ENCODE measurements at regions not wholly inside any gene's neighbourhood (a gene's known extent, or its start where the extent isn't known, plus 50 kb on each side); places are given as distances from the start of the nearest gene placed in this dataset.
"Not testable (repeated sequence)": the region's sequence is repeated elsewhere in the genome, so short reads cannot be mapped to it uniquely, and the experiment has no call there.

GRCh38 chr6:11443125-11443524 lies 94.4 kb upstream of the TMEM170B start:
- TF ChIP-seq CTCF (conservative IDR thresholded peaks at IDR 0.05; ENCODE audit: low read depth, low read length); POLR2A (IDR thresholded peaks at IDR 0.05; ENCODE audit: low read depth, low read length); SMC3 (IDR thresholded peaks at IDR 0.05; ENCODE audit: low read depth, low read length); BHLHE40 (IDR thresholded peaks at IDR 0.05; ENCODE audit: low read depth, low read length); MXI1 (IDR thresholded peaks at IDR 0.05; ENCODE audit: borderline replicate concordance, low read depth, low read length): not testable (repeated sequence)
